T-helper 2 cell (primary cell): ENCODE measurements at regions not wholly inside any gene's neighbourhood (a gene's known extent, or its start where the extent isn't known, plus 50 kb on each side); places are given as distances from the start of the nearest gene placed in this dataset.

ENCODE experiments used
- DNase-seq, 5 experiments: peaks; one replicate each; pipeline versions ENCODE4 v3.0.0 to v3.0.0-alpha.2; 2012 to 2022

DNA sequence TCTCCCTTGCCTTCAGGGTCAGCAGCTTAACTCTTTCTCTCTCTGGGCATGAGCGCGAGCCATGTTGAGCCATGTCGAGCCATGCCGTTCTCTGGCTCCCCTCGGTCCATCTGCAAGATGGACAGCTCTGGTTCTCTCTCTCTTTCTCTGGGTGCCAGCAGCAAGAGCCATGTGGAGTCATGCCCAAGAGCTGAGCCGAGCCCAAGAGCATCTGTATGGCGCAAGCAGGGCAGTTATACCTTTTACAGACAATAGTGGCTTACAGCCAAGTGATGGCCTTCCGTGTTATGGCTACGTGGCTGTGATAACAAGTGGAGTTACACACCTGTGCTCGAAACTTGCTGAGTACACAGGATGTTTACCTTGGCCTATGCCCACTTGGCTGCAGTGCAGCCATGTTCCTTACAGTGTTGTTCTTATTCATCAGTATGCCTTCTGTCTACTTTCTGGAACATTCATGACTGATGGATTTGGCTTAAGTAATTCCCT is 327.7 kb downstream of the GLRX3 start:
- DNase-seq: no peak

DNA sequence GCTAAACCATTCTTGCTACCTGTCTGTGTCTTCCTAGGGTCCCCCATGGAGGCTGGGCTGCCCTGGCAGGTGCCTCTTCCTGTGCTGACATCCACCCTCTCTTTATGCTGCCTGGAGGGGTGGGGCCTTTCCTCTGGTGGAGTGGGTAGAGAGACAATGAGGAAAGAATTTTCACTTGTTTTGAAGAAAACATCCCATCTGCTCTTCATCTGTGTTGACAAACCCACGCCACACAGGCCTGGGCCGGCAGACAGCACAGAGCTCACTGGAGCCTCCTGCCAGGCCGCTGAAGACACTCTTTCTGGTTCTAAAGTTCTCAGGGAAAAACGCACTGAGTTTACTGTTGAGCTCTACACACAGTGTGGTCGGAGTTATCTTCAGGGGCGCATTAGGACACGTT is 328.2 kb downstream of the GLRX3 start:
- DNase-seq: no peak

DNA sequence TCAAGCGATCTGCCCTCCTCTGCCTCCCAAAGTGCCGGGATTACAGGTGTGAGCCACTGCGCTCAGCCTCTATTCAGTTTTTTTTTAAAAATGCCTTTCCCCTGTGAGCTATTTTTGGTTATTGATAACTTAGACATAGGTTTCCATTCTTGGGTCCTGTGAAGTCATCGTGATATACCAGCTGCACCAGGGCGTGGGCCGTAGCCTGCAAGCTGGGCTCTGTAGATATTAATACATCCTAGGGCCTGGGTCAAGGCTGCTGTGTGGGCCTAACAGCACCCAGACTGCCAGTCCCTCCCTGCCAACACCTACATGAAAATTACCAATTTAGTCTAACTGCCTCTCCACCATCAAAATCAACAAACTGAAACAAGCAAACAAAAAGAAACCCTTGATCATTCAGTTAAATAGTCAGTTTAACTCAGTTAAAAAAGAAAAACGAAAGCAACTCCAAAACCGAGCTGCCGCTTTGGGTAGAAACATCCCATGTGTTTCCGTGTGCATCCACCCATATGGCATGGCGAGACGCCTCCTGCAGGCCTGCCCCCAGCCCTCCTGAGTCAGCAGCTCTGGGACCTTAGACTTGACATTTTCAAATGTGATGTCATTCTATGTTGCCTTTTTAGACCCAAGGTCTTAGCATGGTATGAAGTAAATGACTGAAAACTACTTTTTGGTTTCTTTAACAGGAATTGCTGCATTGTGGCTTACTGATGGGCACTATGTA is 330.2 kb downstream of the GLRX3 start:
- no peak for DNase-seq

DNA sequence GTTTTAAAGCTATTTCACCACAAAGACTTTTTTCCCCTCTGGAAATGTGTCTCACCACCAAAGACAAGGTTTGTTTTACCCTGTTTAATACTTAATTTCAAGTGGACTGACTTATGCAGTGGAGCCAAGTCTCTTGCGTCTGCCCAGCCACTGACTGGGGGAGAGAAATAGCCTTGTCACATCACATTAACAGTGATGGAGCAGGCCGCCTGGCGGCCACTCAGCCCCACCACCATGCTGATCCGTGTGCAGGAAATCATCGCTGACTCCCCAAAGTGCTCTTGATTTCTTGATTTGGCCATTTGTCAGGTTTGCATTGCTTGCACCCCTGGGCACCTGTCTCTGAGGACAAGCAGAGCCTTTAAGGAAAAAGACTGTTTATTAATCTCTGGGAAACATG is 334.1 kb downstream of the GLRX3 start:
- no peak for DNase-seq

DNA sequence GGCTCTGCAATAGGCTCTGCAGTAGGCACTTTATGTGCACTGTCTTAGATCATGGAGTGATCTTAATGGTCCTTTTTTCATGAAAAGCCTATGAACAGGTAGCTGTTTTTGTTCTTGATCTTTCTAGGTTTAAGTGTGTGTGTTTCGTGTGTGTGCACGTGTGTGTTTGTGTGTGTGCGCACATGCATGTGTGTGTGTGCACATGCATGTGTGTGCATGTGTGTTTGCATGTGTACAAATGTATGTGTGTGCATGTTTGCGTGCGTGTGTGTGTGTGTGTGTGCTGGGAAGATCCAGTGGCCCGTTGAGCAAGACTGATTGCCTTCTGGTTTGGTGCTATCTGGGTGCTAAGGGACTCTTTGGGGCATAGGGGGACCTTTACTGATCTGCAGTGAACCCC is 334.8 kb downstream of the GLRX3 start:
- no peak for DNase-seq

DNA sequence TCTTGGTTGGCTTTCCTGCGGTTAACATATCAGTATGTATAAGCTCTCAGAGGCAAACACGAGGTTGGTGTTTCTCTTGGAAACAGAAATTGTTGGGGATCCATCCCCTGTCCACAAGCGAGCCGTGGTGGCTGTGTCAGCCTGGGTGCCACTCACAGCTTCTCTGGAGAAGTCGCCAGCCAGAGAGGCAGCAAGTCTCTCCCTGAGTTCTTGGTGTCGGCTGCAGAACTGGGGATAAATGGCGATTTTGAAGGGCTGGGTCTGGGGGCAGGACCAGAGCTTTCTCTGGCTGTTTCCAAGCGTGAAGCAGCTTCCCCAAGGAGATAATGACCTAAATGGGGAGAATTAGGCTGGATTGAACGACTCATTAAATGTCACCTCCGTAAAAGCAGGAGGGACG is 335.3 kb downstream of the GLRX3 start:
- no peak for DNase-seq

DNA sequence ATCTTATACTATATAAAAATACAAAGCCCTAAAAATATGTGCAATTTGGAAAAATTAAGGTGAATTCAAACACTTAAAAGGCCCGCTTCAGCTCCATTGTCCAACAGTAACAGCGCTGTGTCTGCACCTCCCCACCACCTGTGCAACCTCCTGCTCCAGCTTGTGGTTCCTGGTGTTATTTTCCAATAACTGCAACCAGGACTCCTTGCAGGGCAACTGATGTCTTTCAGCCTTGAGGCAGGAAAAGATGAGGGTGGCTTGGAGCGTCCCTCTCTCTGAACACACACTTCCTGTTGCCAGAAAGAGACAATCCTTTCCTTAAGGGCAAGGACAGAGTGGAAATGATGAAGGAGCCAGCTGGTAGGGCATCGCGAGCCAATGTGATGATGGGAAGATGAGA is 336.0 kb downstream of the GLRX3 start:
- DNase-seq: no peak

DNA sequence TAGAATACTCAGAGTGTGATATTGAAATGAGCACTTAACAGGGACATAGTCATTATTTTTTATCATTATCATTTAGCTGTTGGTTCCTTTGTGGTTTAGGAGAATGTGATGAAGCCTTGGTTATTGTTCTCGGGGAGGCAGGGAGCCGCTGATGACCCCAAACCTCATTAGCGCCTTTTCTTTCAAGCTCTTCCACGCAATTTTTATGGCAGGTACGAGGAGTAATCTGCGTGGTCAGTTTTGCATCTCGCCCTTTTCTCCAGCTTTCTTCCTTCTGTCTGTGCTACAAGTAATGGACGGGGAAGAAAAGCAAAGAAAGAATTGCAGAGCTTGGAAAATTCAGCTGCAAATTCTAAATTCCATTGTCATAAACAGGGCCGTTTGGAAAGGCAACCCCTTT is 338.4 kb downstream of the GLRX3 start:
- no peak for DNase-seq

DNA sequence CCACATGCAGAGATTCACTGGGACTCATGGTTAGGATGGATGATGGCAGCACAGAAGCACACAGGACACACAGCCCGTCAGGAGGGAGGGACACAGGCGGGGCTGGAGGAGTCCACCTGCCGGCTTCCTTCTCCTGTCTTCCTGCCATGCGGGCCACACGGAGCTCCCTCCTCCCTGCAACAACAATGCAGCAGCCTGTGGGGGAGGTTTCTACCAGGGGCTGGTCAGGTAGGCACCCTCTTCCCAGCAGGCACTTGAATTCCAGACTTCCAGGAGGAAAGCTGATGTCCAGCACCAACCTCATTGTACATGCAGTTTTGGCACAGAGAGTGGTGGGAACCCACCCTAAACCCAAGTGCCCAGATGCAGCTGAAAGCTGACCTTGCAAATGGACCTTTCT is 341.2 kb downstream of the GLRX3 start:
- no peak for DNase-seq

DNA sequence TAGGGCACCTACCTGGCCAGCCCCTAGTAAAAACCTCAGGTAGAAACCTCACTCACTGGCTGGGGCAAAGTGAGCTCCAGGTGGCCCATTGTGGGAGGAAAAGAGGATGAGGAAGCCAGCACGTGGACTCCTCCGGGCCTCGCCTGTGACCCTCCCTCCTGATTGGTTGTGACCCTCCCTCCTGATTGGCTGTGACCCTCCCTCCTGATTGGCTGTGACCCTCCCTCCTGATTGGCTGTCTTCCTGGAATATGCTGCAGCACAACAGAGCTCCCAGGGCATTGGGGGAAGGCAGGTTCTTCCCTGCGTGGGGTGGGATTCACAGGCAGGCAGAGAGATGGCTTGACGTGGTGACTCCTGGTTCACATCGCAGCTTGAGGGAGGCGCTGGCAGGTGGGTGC is 343.0 kb downstream of the GLRX3 start:
- no peak for DNase-seq

DNA sequence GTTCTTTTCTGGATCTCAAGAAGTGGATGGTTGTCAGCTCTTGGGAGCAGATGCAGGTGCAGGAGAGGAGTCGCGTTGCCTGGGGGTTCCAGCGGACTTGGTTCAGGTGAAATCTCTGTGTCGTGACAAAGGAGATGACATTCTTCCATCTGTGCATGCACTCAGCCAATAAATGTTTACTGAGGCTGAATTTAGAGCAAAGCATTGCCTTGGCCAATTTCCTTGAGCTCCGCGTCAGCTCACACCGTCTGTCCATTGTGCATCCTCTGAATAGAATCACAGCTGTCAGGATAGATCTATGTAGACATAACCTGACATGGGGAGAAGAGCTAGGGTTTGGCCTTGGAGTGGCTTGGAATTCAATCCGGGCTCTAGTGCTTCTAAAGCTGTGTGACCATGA is 343.7 kb downstream of the GLRX3 start:
- DNase-seq: no peak

DNA sequence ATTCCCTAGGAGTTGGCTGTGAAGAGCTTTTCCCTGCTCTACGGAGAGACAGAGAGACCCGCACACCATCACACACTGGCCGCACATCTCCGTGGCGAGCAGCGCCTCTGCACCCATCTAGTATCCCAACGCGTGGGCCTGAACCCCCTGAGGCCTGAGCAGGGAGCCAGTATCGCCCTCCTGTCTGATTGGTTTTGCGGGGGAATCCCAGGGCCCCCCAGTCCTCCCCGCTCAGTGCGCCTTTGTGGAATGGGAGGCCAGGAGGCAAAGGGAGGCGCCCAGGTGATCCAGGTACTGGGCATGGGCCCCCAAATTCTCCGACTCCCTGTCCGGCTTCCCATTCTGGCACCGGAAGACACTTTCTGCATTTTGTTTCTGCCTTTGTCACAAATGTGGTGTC is 344.3 kb downstream of the GLRX3 start:
- DNase-seq: no peak

DNA sequence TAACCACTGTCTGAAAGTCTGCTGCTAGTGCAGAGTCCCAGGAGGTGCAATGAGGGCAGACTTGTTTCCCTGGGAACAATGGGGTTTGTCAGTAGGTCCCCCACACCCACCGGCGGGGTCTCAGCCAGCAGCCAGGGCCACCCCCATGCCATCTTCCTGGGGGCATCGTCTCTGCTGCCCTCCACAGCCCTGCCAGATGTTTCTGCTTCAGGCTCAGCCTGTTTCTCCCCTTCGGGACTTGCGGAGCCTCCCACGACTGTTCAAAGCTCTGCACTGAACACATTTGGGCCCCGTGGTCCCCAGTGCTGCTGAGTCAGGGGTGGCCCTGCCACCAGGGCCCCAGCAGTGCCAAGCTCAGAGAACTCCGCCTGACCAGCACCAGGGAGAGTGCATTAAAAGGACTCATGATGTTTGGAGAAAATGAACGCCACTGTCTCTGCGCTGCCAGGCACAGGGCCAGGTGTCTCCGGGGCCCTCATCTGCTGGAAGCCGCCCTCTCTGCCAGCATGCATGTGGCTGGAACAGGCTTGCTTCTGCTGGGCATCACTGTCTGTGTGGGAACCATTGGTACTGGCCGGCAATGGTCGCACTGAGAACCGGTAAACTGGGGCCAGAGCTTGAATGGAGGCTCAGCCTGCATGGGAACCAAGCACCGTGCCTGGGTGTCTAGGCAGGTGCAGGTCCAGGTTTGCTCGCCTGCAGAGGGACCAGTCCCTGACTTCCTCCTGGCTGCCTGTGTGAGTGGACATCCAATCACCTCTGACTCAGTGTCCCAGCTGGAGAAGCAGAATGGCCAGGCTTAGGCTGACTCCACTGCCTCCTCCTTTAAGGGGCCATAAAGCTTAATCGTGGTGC is 345.1 kb downstream of the GLRX3 start:
- no peak for DNase-seq

DNA sequence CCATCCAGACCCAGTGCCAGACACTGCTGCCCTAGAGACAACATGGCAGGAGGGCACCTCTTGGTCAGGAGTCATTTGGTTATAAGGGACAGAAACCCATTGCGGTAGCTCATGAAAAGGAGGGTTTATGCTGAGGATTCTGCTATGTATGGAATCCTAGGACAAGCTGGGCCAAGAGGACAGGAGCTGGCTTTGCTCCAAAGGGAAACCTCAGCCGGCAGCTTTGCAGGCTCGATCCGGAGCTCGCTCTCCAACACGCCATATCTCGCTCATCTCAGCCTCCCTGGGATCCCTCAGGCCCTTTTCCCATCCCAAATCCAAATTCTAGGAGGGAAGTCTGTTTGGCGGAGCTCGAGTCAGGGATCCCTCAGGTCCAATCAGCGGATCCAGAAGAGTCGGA is 345.7 kb downstream of the GLRX3 start:
- no peak for DNase-seq

DNA sequence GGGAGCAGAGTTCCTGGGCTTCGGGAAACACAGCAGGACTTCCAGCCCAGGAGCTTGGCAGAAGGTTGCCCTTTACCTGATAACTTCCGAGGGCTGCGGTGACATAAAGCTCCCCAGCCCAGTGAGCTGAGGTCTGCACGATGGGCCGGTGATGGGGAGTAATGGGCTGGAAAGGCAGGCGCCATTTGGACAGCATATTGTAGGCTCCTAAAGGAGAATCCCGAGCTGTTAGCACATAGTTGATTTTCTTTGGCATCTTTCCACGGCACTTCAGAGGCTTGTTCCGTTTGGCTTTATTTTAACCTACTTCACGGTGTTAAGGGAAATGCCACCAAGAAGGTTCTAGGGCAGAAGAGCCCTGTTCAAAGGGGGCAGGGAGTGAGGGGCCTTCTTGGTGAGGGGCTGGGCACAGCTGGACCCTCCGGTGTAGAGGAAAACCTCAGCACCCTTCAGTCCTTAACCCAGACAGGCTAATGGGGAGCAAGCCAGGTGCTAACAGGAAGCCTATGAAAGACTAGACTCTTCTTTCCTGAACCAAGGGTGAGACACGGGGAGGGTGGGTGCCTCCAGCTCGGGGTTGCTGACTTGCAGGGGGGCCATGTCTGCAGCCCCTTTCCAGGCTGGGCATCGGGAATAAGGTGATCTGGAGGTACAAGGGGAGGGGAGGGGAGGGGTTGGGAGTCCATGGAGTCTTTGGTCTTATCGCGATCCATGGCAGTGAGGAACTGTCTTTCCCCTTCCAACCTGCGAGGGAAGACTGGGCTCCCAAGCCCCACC is 347.7 kb downstream of the GLRX3 start:
- DNase-seq: no peak

DNA sequence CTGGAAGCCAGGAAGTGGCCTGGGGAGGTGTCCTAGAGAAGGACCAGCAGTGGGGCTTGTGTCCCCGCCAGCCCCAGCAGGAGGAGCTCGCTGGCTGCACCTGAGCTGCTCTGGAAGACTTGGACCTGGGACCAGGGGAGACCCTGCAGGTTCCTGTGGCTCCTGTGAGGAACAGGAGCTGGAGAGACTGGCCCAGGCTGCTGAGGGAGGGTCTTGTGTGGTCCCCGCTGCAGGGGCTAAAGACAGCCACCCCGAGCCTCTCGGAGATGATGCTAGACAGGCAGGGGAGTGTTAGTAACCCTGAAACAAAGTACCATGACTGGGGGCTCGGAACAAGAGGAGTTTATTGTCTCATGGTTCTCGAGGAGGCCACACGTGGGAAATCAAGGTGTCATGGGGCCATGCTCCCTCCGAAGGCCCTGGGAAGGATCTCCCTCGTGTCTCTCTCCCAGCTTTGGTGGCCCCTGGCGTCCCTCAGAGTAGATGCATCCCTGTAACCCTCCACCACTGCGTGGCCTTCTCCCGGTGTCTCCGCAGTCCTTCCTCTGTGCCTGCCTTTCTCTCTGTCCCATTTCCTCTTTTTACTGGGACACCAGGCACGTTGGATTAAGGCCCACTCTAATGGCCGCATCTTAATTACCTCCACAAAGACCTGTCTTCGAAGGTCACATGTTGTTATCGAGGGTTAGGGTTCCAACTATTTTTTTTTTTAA is 348.4 kb downstream of the GLRX3 start:
- DNase-seq: no peak

DNA sequence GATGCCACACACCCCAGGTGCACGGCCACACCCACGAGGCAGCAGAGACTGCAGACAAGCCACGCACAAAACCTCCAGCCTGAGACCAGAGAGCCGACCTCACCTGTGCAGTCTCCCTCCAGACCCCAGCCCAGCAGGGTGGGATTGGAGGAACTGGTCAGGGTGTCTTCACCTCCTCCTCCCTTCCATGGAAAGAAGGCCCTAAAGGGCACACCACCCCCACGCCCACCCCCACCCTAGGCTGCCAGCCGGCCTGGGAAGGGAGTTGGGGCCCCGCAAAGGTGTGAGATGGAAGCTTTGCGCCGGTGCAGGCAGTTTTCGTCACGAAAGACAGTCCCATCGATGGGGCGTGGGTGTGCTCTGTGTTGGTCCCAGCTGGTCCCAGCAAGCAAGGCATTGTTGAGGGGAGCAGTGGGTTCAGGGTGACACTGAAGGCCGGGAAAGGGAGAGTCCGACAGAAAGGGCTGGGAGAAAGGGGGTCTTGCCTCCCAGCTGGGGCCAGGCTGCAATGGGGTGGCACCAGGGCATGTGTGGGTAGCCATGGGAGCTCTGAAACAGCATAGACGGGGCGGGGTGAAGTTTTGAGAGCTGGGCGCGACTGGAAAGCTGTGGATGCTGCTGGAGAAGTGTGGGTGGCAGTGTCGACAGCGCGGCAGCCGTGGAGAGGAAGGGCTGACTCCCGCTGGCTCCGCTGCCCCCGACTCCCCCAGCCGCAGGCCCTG is 349.2 kb downstream of the GLRX3 start:
- no peak for DNase-seq

DNA sequence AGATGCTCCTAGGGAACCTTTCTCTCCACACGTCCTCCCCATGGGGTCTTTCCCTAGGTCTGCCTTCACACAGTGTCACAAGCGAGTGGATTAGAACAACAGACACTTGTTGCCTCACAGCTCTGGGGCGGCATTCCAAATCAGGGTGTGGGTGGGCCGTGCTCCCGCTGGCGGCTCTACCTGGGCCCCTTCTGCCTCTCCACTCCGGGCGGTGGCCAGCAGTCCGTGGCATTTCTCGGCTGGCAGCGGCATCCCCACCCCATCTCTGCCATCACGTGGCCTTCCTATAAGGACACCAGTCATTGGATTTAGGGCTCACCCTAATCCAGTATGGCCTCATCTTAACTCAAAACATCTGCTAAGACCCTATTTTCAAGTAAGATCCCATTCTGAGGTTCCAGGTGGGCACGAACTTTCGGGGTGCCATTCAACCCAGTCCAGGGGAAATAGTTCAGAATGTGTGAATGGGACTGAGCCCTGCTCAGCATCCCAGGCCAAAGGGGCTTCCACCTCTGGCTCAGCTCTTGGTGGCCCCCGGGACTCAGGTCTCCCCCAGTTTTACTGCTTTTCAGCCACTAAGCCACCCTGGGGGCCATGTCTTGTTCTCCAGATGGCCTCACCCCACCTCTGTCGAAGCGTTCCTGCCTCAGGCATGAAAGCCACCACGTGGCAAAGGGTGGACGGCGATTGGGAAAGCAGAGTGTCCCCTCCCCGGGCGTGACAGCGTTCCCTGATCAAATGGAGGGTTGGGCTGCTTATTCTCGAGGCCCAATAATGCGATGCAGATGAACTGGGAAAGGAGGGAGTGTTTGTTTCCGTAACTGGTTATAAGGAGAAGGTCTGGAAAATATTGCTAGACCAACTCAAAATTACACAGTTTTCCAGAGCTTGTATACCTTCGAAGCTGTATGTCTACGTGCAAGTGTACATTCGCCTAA is 350.0 kb downstream of the GLRX3 start:
- no peak for DNase-seq

DNA sequence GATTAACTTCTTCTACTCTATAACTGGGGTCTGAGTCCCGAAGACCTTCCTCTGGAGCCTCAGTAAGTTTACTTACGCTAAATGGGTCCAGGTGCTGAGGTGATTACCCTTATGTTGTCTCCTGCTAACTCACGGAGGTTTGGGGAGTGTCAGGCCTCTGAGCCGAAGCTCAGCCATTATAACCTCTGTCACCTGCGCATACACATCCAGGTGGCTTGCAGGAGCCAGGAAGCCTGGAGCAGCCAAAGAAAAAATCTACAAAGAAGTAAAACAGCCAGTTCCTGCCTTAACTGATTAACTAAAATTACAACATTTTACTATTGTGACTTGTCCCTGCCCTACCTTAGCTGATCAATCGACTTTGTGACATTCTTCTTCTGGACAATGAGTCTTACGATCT is 350.7 kb downstream of the GLRX3 start:
- DNase-seq: no peak

DNA sequence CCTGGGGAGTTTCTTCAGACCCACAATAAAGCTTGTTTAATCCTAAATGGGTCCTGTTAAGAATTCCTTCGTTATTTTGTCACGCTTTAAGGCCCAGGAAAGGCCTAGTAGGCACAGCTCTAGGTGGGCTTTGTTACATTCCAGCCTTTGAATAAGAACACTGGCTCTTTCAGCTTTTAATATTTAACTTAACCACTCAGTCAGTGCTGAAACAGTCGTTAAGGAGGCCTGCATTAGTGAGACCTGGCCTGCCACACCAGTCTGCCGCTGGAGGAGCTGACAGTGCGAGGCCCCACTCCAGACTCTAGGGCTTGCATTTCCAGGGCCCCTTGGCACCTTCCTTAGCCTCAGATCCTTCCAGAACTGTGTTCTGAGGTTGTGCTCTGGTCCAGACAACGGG is 351.4 kb downstream of the GLRX3 start:
- no peak for DNase-seq

DNA sequence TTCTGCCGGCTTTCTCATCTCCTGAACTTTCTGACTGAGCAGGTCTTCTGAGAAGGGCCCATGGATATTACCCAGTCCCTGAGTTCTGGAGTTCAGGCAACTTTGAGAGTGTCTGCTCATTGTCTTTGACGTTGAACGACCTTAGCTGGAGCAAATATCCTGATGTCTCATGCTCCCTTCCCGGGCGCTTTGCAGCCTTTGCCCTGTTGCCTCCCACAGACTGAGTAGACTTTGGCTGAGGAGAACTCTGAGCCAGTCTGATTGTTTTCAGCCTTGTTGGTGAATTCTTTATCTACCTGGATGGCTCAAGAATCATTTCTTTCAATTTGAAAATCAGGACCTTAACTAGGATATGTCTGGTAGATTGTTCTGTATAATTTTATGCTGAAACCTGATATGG is 353.7 kb downstream of the GLRX3 start:
- no peak for DNase-seq
